ENCODE measurements at regions not wholly inside any gene's neighbourhood (a gene's known extent, or its start where the extent isn't known, plus 50 kb on each side); places are given as distances from the start of the nearest gene placed in this dataset.

DNA sequence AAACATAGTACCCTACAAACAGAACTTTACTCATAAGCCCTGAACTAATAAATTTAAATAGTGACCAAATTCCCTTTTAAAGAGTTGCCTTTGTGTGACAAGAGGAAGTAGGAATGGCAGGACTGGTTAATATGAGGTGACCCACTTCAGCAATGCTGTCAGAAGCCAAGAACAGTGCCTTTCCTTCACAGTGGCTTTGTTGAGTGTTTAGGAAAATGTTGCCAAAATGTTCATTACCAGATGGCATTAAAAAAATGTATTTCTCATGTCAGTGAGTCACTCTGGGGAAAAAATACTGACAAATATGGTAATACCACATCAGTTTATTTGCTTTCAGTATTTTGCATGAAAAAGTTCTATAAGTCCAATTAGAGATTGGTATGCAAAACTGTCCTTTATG is 103.3 kb downstream of the DIRAS2 start:
- no peak for DNase-seq (ENCODE audit: low read depth)
- TF ChIP-seq CTCF (IDR thresholded peaks at IDR 0.05; ENCODE audit: insufficient read depth, low read depth, low read length, missing control alignments) = no peak
- H3K4me3 ChIP-seq (ENCODE audit: low read depth, low read length) = no peak overlapping the region

GRCh38 chr9:90540734-90541133 is 101.9 kb downstream of the DIRAS2 start:
- no peak for DNase-seq (ENCODE audit: low read depth)
- H3K4me3 ChIP-seq (ENCODE audit: low read depth, low read length) = no peak overlapping the region
- TF ChIP-seq CTCF (IDR thresholded peaks at IDR 0.05; ENCODE audit: insufficient read depth, low read depth, low read length, missing control alignments) = no peak

- H3K4me3 ChIP-seq (ENCODE audit: low read depth, low read length) = no peak overlapping the region
- no peak for DNase-seq (ENCODE audit: low read depth)
- TF ChIP-seq CTCF (IDR thresholded peaks at IDR 0.05; ENCODE audit: insufficient read depth, low read depth, low read length, missing control alignments) = no peak
Measured at GRCh38 chr9:90544488-90544887, 98.1 kb downstream of the DIRAS2 start.

DNA sequence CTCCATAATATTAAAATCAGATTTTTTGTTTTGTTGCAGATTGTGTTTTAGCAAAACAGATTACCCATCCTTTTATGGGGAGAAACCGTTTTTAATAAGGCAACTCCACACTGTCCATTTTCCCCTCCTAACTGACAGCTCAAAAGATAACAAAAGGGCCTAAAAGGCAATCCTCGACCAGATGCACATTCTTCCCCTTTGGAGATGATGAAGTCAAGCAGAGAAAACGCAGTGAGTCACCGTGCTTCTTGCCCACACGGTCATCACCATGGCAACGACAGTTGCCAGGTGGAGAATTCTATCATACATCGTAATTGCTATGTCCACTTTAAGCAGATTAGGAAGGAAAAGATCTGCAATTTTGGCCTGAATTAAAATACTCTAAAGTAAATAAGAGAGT is 96.4 kb downstream of the DIRAS2 start:
- no peak overlapping the region for H3K4me3 ChIP-seq (ENCODE audit: low read depth, low read length)
- TF ChIP-seq CTCF (IDR thresholded peaks at IDR 0.05; ENCODE audit: insufficient read depth, low read depth, low read length, missing control alignments) = no peak
- peak; percentile 28 for DNase-seq (ENCODE audit: low read depth)

- TF ChIP-seq CTCF (IDR thresholded peaks at IDR 0.05; ENCODE audit: insufficient read depth, low read depth, low read length, missing control alignments) = no peak
- no peak overlapping the region for H3K4me3 ChIP-seq (ENCODE audit: low read depth, low read length)
- DNase-seq (ENCODE audit: low read depth) = no peak
Measured at GRCh38 chr9:90547896-90548295, 94.7 kb downstream of the DIRAS2 start.

DNA sequence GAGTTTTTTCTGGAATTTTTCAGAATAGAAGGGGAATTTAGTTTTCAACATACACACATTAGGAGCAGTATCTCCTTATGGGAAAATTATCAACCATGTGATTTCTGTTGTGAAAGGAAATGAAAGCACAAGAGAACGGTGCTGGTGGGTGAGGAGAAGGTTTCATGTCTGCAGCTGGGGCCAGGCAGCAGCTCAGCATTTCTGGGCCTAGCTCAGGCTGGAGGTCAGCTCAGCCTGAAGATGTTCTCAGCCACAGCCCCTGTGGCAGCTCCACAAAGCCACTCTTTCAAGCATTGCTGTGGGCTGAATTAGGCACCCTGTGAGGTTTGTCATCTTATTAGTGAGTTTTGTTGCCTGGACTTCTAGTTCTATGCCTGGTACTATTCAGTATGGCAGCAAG is 90.3 kb downstream of the DIRAS2 start:
- TF ChIP-seq CTCF (IDR thresholded peaks at IDR 0.05; ENCODE audit: insufficient read depth, low read depth, low read length, missing control alignments) = no peak
- DNase-seq (ENCODE audit: low read depth) = peak; percentile 68
- no peak overlapping the region for H3K4me3 ChIP-seq (ENCODE audit: low read depth, low read length)

DNA sequence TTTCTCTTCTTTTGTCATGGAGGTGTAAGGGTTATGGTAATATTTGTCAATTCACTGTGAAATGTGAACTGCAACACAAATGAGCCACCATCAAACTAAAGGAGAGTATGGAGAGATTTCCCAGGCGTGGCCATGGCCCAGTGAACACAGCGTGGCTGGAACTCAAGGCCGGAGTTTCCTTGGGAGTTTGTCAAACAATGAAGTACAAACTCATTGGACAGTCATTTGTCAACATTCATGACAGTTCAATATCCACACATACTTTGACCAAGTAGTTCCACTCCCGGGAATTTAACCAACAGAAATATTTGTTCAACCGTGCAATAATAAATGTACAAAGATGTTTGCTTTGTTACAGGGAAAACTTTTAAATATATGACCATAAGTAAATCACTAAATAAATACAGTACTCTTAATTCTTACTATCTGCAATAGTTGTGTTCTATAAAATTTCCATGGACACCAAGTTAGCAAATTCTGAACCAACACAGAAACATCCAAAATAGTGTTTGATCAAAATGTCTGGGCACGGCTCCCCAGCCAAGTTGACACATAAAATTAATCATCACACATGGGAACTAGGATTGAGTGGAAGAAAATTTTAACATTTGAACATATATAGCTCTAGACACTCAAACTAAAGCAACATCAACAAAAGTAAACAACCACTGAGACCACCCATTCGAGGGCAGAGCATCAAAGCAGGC is 87.1 kb downstream of the DIRAS2 start:
- no peak for TF ChIP-seq CTCF (IDR thresholded peaks at IDR 0.05; ENCODE audit: insufficient read depth, low read depth, low read length, missing control alignments)
- H3K4me3 ChIP-seq (ENCODE audit: low read depth, low read length) = no peak overlapping the region
- DNase-seq (ENCODE audit: low read depth) = no peak

All from GM12865 (cell line).